ENCODE measurements at regions not wholly inside any gene's neighbourhood (a gene's known extent, or its start where the extent isn't known, plus 50 kb on each side); places are given as distances from the start of the nearest gene placed in this dataset.

DNA sequence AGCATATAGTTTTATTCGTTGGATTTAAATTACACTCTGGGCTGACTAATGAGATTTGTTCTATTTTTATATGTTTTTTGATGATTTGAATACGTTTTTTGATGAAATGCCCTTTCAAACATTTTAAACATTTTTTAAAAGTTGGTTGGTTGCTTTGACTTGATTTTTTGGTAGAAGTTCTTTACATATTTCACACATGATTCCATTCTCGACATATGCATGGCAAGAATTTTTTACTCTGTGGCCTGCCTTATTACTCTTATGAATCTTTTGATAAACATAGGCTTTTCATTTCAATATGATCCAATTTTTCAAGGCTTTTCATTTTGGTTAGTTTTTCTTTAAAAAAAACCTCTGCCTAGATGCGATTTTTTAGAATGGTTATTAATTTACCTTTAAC, 617.0 kb downstream of the RNF144B start:
- POLR2A ChIA-PET (ENCODE audit: partially characterized antibody) = no interaction called here
- FAIRE-seq = no peak
- WGBS, 2 experiments (ENCODE audit: extremely low coverage in 1 of 2, insufficient coverage in 1 of 2, insufficient read length in 1 of 2, insufficient replicate concordance in 2 of 2, low coverage in 1 of 2, low lambda C conversion rate in 2 of 2, missing lambda C conversion rate in 1 of 2) = 93% methylated on average over 4 of the region's 4 CpGs; no CpG with 5 or more reads in 1 of the 2 experiments

More for the DNA sequence above, 617.0 kb downstream of the RNF144B start:
- Histone ChIP-seq H2AFZ (ENCODE audit: low read length) (no peak overlapping the region), H3K79me2 (ENCODE audit: control insufficient read depth in 1 of 2, insufficient read depth in 2 of 2, low read length in 2 of 2) (no peaks in the 10 kb centered on the region), H2BK20ac (ENCODE audit: low read length) (no peak overlapping the region), H3K4me1 (replicated peaks in 1 of 4; ENCODE audit: control insufficient read depth in 3 of 4, insufficient read depth in 4 of 4, low read length in 3 of 4) (no peaks in the 10 kb centered on the region), H3K14ac (ENCODE audit: insufficient read length) (no peak overlapping the region), H3K36me3 (ENCODE audit: control insufficient read depth in 2 of 4, insufficient read depth in 4 of 4, low read length in 3 of 4) (no peaks in the 10 kb centered on the region), H2BK120ac (replicated peaks; ENCODE audit: low read depth, low read length) (no peak overlapping the region), H3K79me1 (ENCODE audit: low read depth, low read length) (no peaks in the 10 kb centered on the region), H3K23me2 (ENCODE audit: low read depth, low read length) (no peaks in the 10 kb centered on the region), H3K18ac (ENCODE audit: extremely low read depth, low read length) (no peak overlapping the region), H3K27me3 (replicated peaks in 1 of 4; ENCODE audit: control insufficient read depth in 3 of 4, extremely low read depth in 1 of 4, insufficient read depth in 3 of 4, low read length in 3 of 4) (no peaks in the 10 kb centered on the region), H3K56ac (replicated peaks; ENCODE audit: insufficient read length, low read depth, low read length) (no peak overlapping the region), H4K91ac (replicated peaks; ENCODE audit: insufficient read length, low read length) (no peak overlapping the region), H3K9ac (replicated peaks in 1 of 4; ENCODE audit: extremely low read depth in 1 of 4, low read depth in 3 of 4, low read length in 3 of 4) (no peak overlapping the region), H3K4me3 (ENCODE audit: extremely low read depth in 1 of 4, insufficient read depth in 2 of 4, low read depth in 3 of 4, low read length in 4 of 4) (no peak overlapping the region), H3K23ac (ENCODE audit: insufficient read length) (no peak overlapping the region), H2BK5ac (ENCODE audit: low read depth, low read length) (no peak overlapping the region), H4K8ac (ENCODE audit: extremely low read depth, insufficient read depth, low read length) (no peak overlapping the region), H2BK15ac (ENCODE audit: low read length) (no peak overlapping the region), H3K9me3 (ENCODE audit: insufficient read depth in 2 of 2, low read depth in 1 of 2, low read length in 1 of 2) (no peaks in the 10 kb centered on the region), H3K4me2 (ENCODE audit: insufficient read depth in 1 of 2, low read depth in 2 of 2, low read length in 2 of 2) (no peak overlapping the region), H4K5ac (ENCODE audit: insufficient read length, low read depth, low read length) (no peak overlapping the region), H4K20me1 (replicated peaks in 1 of 2; ENCODE audit: control insufficient read depth in 1 of 2, insufficient read depth in 2 of 2, low read length in 2 of 2) (no peaks in the 10 kb centered on the region), H2BK12ac (ENCODE audit: low read depth, low read length) (no peak overlapping the region), H3K27ac (ENCODE audit: low read depth, low read length) (no peak overlapping the region), H2AK5ac (ENCODE audit: low read depth, low read length) (no peak overlapping the region), H3K4ac (replicated peaks; ENCODE audit: insufficient read length, low read depth, low read length) (no peak overlapping the region)
- CTCF ChIA-PET (ENCODE audit: partially characterized antibody) = no interaction called here
- TF ChIP-seq, protein P1, sequence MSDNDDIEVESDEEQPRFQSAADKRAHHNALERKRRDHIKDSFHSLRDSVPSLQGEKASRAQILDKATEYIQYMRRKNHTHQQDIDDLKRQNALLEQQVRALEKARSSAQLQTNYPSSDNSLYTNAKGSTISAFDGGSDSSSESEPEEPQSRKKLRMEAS (IDR thresholded peaks at IDR 0.05) = no peak
- TF ChIP-seq KDM1A (IDR thresholded peaks at IDR 0.05; ENCODE audit: borderline replicate concordance, low read length) = no peak
- TF ChIP-seq CEBPB (IDR thresholded peaks at IDR 0.05; ENCODE audit: low read depth, low read length) = no peak
- TF ChIP-seq TBP (IDR thresholded peaks at IDR 0.05; ENCODE audit: low read depth, low read length) = no peak
- TF ChIP-seq TAF1 (IDR thresholded peaks at IDR 0.05; ENCODE audit: low read depth, low read length) = no peak
- TF ChIP-seq SRF (IDR thresholded peaks at IDR 0.05; ENCODE audit: low read depth, low read length) = no peak
- TF ChIP-seq RXRA (IDR thresholded peaks at IDR 0.05; ENCODE audit: insufficient read depth, low read depth, low read length) = no peak
- TF ChIP-seq, protein P2, sequence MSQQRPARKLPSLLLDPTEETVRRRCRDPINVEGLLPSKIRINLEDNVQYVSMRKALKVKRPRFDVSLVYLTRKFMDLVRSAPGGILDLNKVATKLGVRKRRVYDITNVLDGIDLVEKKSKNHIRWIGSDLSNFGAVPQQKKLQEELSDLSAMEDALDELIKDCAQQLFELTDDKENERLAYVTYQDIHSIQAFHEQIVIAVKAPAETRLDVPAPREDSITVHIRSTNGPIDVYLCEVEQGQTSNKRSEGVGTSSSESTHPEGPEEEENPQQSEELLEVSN (IDR thresholded peaks at IDR 0.05) = no peak
- TF ChIP-seq JUN (IDR thresholded peaks at IDR 0.05; ENCODE audit: low read depth, low read length) = no peak
- no peak for TF ChIP-seq SAP30 (IDR thresholded peaks at IDR 0.05; ENCODE audit: insufficient read depth, insufficient replicate concordance, low read length)
- no peak for TF ChIP-seq CREB1 (IDR thresholded peaks at IDR 0.05)
- no peak for TF ChIP-seq GABPA (IDR thresholded peaks at IDR 0.05; ENCODE audit: borderline replicate concordance, insufficient read depth, low read length)
- TF ChIP-seq SUZ12 (IDR thresholded peaks at IDR 0.05; ENCODE audit: low read length) = no peak
- no peak for TF ChIP-seq SIN3A (conservative IDR thresholded peaks at IDR 0.05 in 1 of 2, IDR thresholded peaks at IDR 0.05 in 1 of 2; ENCODE audit: low read depth in 1 of 2, low read length in 2 of 2)
- TF ChIP-seq CHD2 (IDR thresholded peaks at IDR 0.05; ENCODE audit: low read length) = no peak
- no peak for TF ChIP-seq TEAD4 (IDR thresholded peaks at IDR 0.05; ENCODE audit: low read depth, low read length)
- no peak for DNase-seq (ENCODE audit: low read depth in 1 of 2, low spot score in 2 of 2)

Measured in H1 (cell line).